HepG2 (cell line): ENCODE measurements at regions not wholly inside any gene's neighbourhood (a gene's known extent, or its start where the extent isn't known, plus 50 kb on each side); places are given as distances from the start of the nearest gene placed in this dataset.

Experiments used
- ATAC-seq: fragments of 200-7000 bp; cut with Tn5 transposase; 3 replicates; pipeline ENCODE4 v1.9.1; 2020; ENCODE audit warnings: mild to moderate bottlenecking, moderate library complexity
- BruUV-seq: library from RNA; stranded (reverse); fragments of 400-500 nt; replicated peaks from 2 replicates; lab custom pipeline; 2021; lab: Mats Ljungman, UMichigan
- CTCF ChIA-PET: fragments of 300-600 bp; formaldehyde crosslinking; extraction: SDS; loops from one replicate; lab custom pipeline; 2021; ENCODE audit warnings: low total read pairs, inconsistent platforms, low intra/inter-chr PET ratio; lab: Yijun Ruan, JAX
- POLR2A ChIA-PET: fragments of 350-600 bp; sonication (Branson Sonifier 250); formaldehyde crosslinking; loops from one replicate; lab custom pipeline; 2020; ENCODE audit warnings: antibody characterized with exemption, inconsistent platforms; lab: Yijun Ruan, JAX
- DNase-seq: peaks from one replicate; pipeline ENCODE4 v3.0.0-alpha.2; 2015; ENCODE audit warnings: low spot score
- FAIRE-seq: peaks from 3 replicates; lab custom pipeline; 2011; peaks lifted over from hg19 to GRCh38; lab: Jason Lieb, UNC
- H2AFZ ChIP-seq: one replicate; pipeline ENCODE4 v1.6.1; 2011; ENCODE audit warnings: low read length, inconsistent platforms
- H3K27ac ChIP-seq: fragments of 300-600 bp; 3 replicates; pipeline ENCODE4 v1.8.0; 2011; ENCODE audit warnings: mixed run types, mild to moderate bottlenecking, mixed read lengths, low read length, inconsistent platforms; ENCODE audit not compliant: insufficient read depth; ENCODE audit errors: extremely low read length
- H3K27me3 ChIP-seq, 2 experiments: fragments of 200-600 bp in 1 of 2; 2 replicates in 1 of 2; 3 replicates in 1 of 2; pipeline versions ENCODE4 v1.6.0 to v1.8.0; 2011; ENCODE audit warnings: low read length in 2 of 2, mild to moderate bottlenecking in 2 of 2, moderate library complexity in 2 of 2, inconsistent platforms in 1 of 2; ENCODE audit not compliant: insufficient read depth in 2 of 2, control insufficient read depth in 1 of 2
- H3K36me3 ChIP-seq, 2 experiments: fragments of 200-600 bp in 1 of 2; replicated peaks in 1 of 2; 2 replicates in 1 of 2; 3 replicates in 1 of 2; pipeline versions ENCODE4 v1.5.1 to v1.8.0; 2011; ENCODE audit warnings: low read length in 2 of 2, inconsistent platforms in 1 of 2; ENCODE audit not compliant: insufficient read depth in 2 of 2, control insufficient read depth in 1 of 2
- H3K4me1 ChIP-seq: 2 replicates; pipeline ENCODE4 v1.5.1; 2012; ENCODE audit warnings: low read length, inconsistent platforms; ENCODE audit not compliant: insufficient read depth
- H3K4me2 ChIP-seq: 2 replicates; pipeline ENCODE4 v1.6.0; 2011; ENCODE audit warnings: low read depth, low read length, inconsistent platforms
- H3K4me3 ChIP-seq, 3 experiments: fragments of 200-600 bp in 1 of 3; sonication (generic), shearing (Covaris generic) in 1 of 3; replicated peaks in 1 of 3; 2 replicates each; pipeline ENCODE4 v1.5.1; 2011 to 2016; ENCODE audit warnings: low read length in 3 of 3, inconsistent platforms in 2 of 3, low read depth in 2 of 3, mild to moderate bottlenecking in 2 of 3, control low read depth in 1 of 3, mixed read lengths in 1 of 3; ENCODE audit not compliant: insufficient read depth in 1 of 3
- H3K79me2 ChIP-seq: one replicate; pipeline ENCODE4 v1.6.1; 2011; ENCODE audit warnings: low read length, inconsistent platforms; ENCODE audit not compliant: insufficient read depth
- H3K9ac ChIP-seq: 2 replicates; pipeline ENCODE4 v1.6.0; 2011; ENCODE audit warnings: mild to moderate bottlenecking, low read depth, low read length, inconsistent platforms; ENCODE audit not compliant: insufficient read depth
- H3K9me3 ChIP-seq: 2 replicates; pipeline ENCODE4 v1.5.1; 2012; ENCODE audit warnings: mild to moderate bottlenecking, low read length
- H4K20me1 ChIP-seq: 2 replicates; pipeline ENCODE4 v1.6.0; 2011; ENCODE audit warnings: inconsistent platforms, mild to moderate bottlenecking, low read length, moderate library complexity; ENCODE audit not compliant: insufficient read depth
- DZIP1 ChIP-seq: sonication (generic); formaldehyde crosslinking; IDR thresholded peaks from 2 replicates; pipeline ENCODE4 v1.5.0; 2020; ENCODE audit warnings: mild to moderate bottlenecking, missing genetic modification reagents
- GPN1 ChIP-seq: sonication (generic); formaldehyde crosslinking; IDR thresholded peaks from 2 replicates; pipeline ENCODE4 v1.5.1; 2020; ENCODE audit warnings: missing genetic modification reagents, borderline replicate concordance
- GRHL1 ChIP-seq: sonication (generic); formaldehyde crosslinking; conservative IDR thresholded peaks from 2 replicates; pipeline ENCODE4 v1.8.0; 2022; ENCODE audit warnings: missing genetic modification reagents
- KDM6A ChIP-seq: IDR thresholded peaks from 2 replicates; pipeline ENCODE4 v1.6.1; 2016; ENCODE audit warnings: low read depth
- NAIF1 ChIP-seq: sonication (generic); formaldehyde crosslinking; IDR thresholded peaks from 2 replicates; pipeline ENCODE4 v1.5.0; 2020; ENCODE audit warnings: mild to moderate bottlenecking, missing genetic modification reagents, borderline replicate concordance
- PAX8 ChIP-seq: sonication (generic); formaldehyde crosslinking; IDR thresholded peaks from 2 replicates; pipeline ENCODE4 v1.8.0; 2022; ENCODE audit warnings: mild to moderate bottlenecking, missing genetic modification reagents, borderline replicate concordance
- SYNCRIP ChIP-seq: fragments of 200-400 bp; formaldehyde crosslinking; IDR thresholded peaks from 2 replicates; pipeline ENCODE4 v1.6.1; 2018; ENCODE audit warnings: mild to moderate bottlenecking, low read depth, low read length; ENCODE audit not compliant: insufficient read depth
- ZNF232 ChIP-seq: sonication (generic); formaldehyde crosslinking; IDR thresholded peaks from 2 replicates; pipeline ENCODE4 v1.4.0; 2020; ENCODE audit warnings: missing genetic modification reagents, borderline replicate concordance
- ZNF274 ChIP-seq: sonication (generic); formaldehyde crosslinking; IDR thresholded peaks from 2 replicates; pipeline ENCODE4 v1.5.1; 2020; ENCODE audit warnings: mild to moderate bottlenecking, missing genetic modification reagents
- ZNF720 ChIP-seq: sonication (generic); formaldehyde crosslinking; IDR thresholded peaks from 2 replicates; pipeline ENCODE4 v1.4.0; 2020; ENCODE audit warnings: missing genetic modification reagents
- ZSCAN25 ChIP-seq: sonication (generic); formaldehyde crosslinking; IDR thresholded peaks from 2 replicates; pipeline ENCODE4 v1.8.0; 2022; ENCODE audit warnings: mild to moderate bottlenecking, missing genetic modification reagents
- WGBS: methylation state at CpG from one replicate; pipeline ENCODE4 v1.1.6; 2017; ENCODE audit warnings: low lambda C conversion rate; 5-methylcytosine and 5-hydroxymethylcytosine counted together
- in situ Hi-C: cut with HindIII; loops from 2 replicates; pipeline ENCODE4 v1.10.0; 2017; ENCODE audit warnings: low pct_unique_long_range_greater_than_20kb; ENCODE audit not compliant: extremely low pct_ligation_motif_present
- intact Hi-C: fragments of 100-400 bp; cut with micrococcal nuclease; formaldehyde crosslinking; loops from one replicate; pipeline ENCODE4 v1.10.0; 2022; ENCODE audit not compliant: unreplicated experiment

GRCh38 chr10:84798312-84798711, 469.9 kb downstream of the CCSER2 start (continued):
- TF ChIP-seq DZIP1 (CRISPR knock-in tag): no peak
- TF ChIP-seq NAIF1 (CRISPR knock-in tag): no peak
- no peak for TF ChIP-seq PAX8

- Histone ChIP-seq H4K20me1 (no peaks in the 10 kb centered on the region), H3K9ac (no peak overlapping the region), H2AFZ (no peak overlapping the region), H3K4me3 (no peak overlapping the region), H3K9me3 (no peaks in the 10 kb centered on the region), H3K79me2 (no peaks in the 10 kb centered on the region), H3K27me3 (no peaks in the 10 kb centered on the region; a peak in 1 of 5 replicates), H3K27ac (no peak overlapping the region), H3K4me2 (no peak overlapping the region), H3K4me1 (no peaks in the 10 kb centered on the region), H3K36me3 (no peaks in the 10 kb centered on the region)
- ATAC-seq (no peak), FAIRE-seq (no peak), DNase-seq (no peak)
- 0% methylated on average over 2 of the region's 2 CpGs for WGBS
- ChIA-PET CTCF (no interaction called here), POLR2A (no interaction called here)
- no TSS peak for BruUV-seq
- intact Hi-C loops: no loop called here
- TF ChIP-seq GRHL1 (CRISPR knock-in tag): no peak
- TF ChIP-seq ZSCAN25: no peak
- no peak for TF ChIP-seq ZNF720 (CRISPR knock-in tag)
- no peak for TF ChIP-seq GPN1 (CRISPR knock-in tag)
- TF ChIP-seq SYNCRIP: no peak
- TF ChIP-seq ZNF232 (CRISPR knock-in tag): no peak
- no peak for TF ChIP-seq KDM6A (CRISPR knock-in tag)
- no peak for TF ChIP-seq ZNF274 (CRISPR knock-in tag)
- in situ Hi-C loops: no loop called here
Observed at GRCh38 chr10:84801156-84801555, 472.8 kb downstream of the CCSER2 start.
